ENCODE measurements at regions not wholly inside any gene's neighbourhood (a gene's known extent, or its start where the extent isn't known, plus 50 kb on each side); places are given as distances from the start of the nearest gene placed in this dataset.

- Mint-ChIP-seq H3K36me3 (ENCODE audit: low read depth, unreplicated experiment) (no peaks in the 10 kb centered on the region), H3K4me3 (ENCODE audit: unreplicated experiment) (no peak overlapping the region), H3K27ac (ENCODE audit: unreplicated experiment) (no peak overlapping the region), H3K27me3 (ENCODE audit: low read depth, unreplicated experiment) (peaks cover 4% of the 10 kb centered on the region), H3K4me1 (ENCODE audit: low read depth, unreplicated experiment) (peaks cover 2% of the 10 kb centered on the region), H3K9me3 (ENCODE audit: unreplicated experiment) (peaks cover 7% of the 10 kb centered on the region)
- FAIRE-seq: no peak
- no peak for DNase-seq (ENCODE audit: low read depth)
- no peak overlapping the region for H3K4me3 ChIP-seq (ENCODE audit: insufficient read depth, low read depth, low read length)
- H4K20me1 ChIP-seq (ENCODE audit: insufficient read depth, low read length): no peaks in the 10 kb centered on the region
- H3K9me3 ChIP-seq (ENCODE audit: insufficient read depth, low read depth, low read length): no peaks in the 10 kb centered on the region
- H2AFZ ChIP-seq (ENCODE audit: low read depth, low read length): no peak overlapping the region
- no peaks in the 10 kb centered on the region for H3K27me3 ChIP-seq (ENCODE audit: insufficient read depth, low read length)
- H3K4me1 ChIP-seq (ENCODE audit: insufficient read depth, low read length): no peaks in the 10 kb centered on the region
- H3K27ac ChIP-seq (ENCODE audit: low read depth, low read length): no peak overlapping the region
- no peaks in the 10 kb centered on the region for H3K79me2 ChIP-seq (ENCODE audit: insufficient read depth, low read length)
- no peak for TF ChIP-seq CTCF (IDR thresholded peaks at IDR 0.05; ENCODE audit: insufficient read depth, low read depth, low read length)
- TF ChIP-seq EZH2 (IDR thresholded peaks at IDR 0.05; ENCODE audit: insufficient read depth, low read length): no peak
- no peak overlapping the region for H3K9ac ChIP-seq (ENCODE audit: low read length)
- no peak overlapping the region for H3K4me2 ChIP-seq (ENCODE audit: low read length)
- H3K36me3 ChIP-seq (ENCODE audit: insufficient read depth, low read length): no peaks in the 10 kb centered on the region
These were observed 120.9 kb downstream of the DLEU7 start for GRCh38 chr13:50722440-50723125.

- H3K4me3 ChIP-seq (ENCODE audit: insufficient read depth, low read depth, low read length): no peak overlapping the region
- Mint-ChIP-seq H3K4me3 (ENCODE audit: unreplicated experiment) (no peak overlapping the region), H3K9me3 (ENCODE audit: unreplicated experiment) (peaks cover 7% of the 10 kb centered on the region), H3K36me3 (ENCODE audit: low read depth, unreplicated experiment) (no peaks in the 10 kb centered on the region), H3K4me1 (ENCODE audit: low read depth, unreplicated experiment) (peaks cover 2% of the 10 kb centered on the region), H3K27me3 (ENCODE audit: low read depth, unreplicated experiment) (peaks cover 4% of the 10 kb centered on the region), H3K27ac (ENCODE audit: unreplicated experiment) (no peak overlapping the region)
- no peak overlapping the region for H3K4me2 ChIP-seq (ENCODE audit: low read length)
- H3K9me3 ChIP-seq (ENCODE audit: insufficient read depth, low read depth, low read length): no peaks in the 10 kb centered on the region
- H2AFZ ChIP-seq (ENCODE audit: low read depth, low read length): no peak overlapping the region
- no peaks in the 10 kb centered on the region for H4K20me1 ChIP-seq (ENCODE audit: insufficient read depth, low read length)
- TF ChIP-seq CTCF (IDR thresholded peaks at IDR 0.05; ENCODE audit: insufficient read depth, low read depth, low read length) (no peak), EZH2 (IDR thresholded peaks at IDR 0.05; ENCODE audit: insufficient read depth, low read length) (no peak)
- H3K36me3 ChIP-seq (ENCODE audit: insufficient read depth, low read length): no peaks in the 10 kb centered on the region
- no peaks in the 10 kb centered on the region for H3K79me2 ChIP-seq (ENCODE audit: insufficient read depth, low read length)
- H3K9ac ChIP-seq (ENCODE audit: low read length): no peak overlapping the region
- FAIRE-seq (no peak), DNase-seq (ENCODE audit: low read depth) (no peak)
- no peaks in the 10 kb centered on the region for H3K4me1 ChIP-seq (ENCODE audit: insufficient read depth, low read length)
- H3K27ac ChIP-seq (ENCODE audit: low read depth, low read length): no peak overlapping the region
- H3K27me3 ChIP-seq (ENCODE audit: insufficient read depth, low read length): no peaks in the 10 kb centered on the region
These were observed 119.1 kb downstream of the DLEU7 start for GRCh38 chr13:50724438-50724837.

- no peak overlapping the region for H3K4me3 Mint-ChIP-seq (ENCODE audit: unreplicated experiment)
These were observed 118.6 kb downstream of the DLEU7 start for GRCh38 chr13:50724913-50725312.

More at GRCh38 chr13:50724913-50725312, 118.6 kb downstream of the DLEU7 start:
- Histone ChIP-seq H3K9ac (ENCODE audit: low read length) (no peak overlapping the region), H3K4me1 (ENCODE audit: insufficient read depth, low read length) (no peaks in the 10 kb centered on the region), H3K4me2 (ENCODE audit: low read length) (no peak overlapping the region), H3K27me3 (ENCODE audit: insufficient read depth, low read length) (no peaks in the 10 kb centered on the region), H3K79me2 (ENCODE audit: insufficient read depth, low read length) (no peaks in the 10 kb centered on the region), H2AFZ (ENCODE audit: low read depth, low read length) (no peak overlapping the region), H4K20me1 (ENCODE audit: insufficient read depth, low read length) (no peaks in the 10 kb centered on the region), H3K4me3 (ENCODE audit: insufficient read depth, low read depth, low read length) (no peak overlapping the region), H3K36me3 (ENCODE audit: insufficient read depth, low read length) (no peaks in the 10 kb centered on the region), H3K27ac (ENCODE audit: low read depth, low read length) (no peak overlapping the region), H3K9me3 (ENCODE audit: insufficient read depth, low read depth, low read length) (no peaks in the 10 kb centered on the region)
- H3K27me3 Mint-ChIP-seq (ENCODE audit: low read depth, unreplicated experiment): peaks cover 4% of the 10 kb centered on the region
- H3K27ac Mint-ChIP-seq (ENCODE audit: unreplicated experiment): no peak overlapping the region
- TF ChIP-seq EZH2 (IDR thresholded peaks at IDR 0.05; ENCODE audit: insufficient read depth, low read length): no peak
- no peak for TF ChIP-seq CTCF (IDR thresholded peaks at IDR 0.05; ENCODE audit: insufficient read depth, low read depth, low read length)
- DNase-seq (ENCODE audit: low read depth) (no peak), FAIRE-seq (no peak)
- H3K36me3 Mint-ChIP-seq (ENCODE audit: low read depth, unreplicated experiment): no peaks in the 10 kb centered on the region
- H3K9me3 Mint-ChIP-seq (ENCODE audit: unreplicated experiment): peaks cover 7% of the 10 kb centered on the region
- peaks cover 3% of the 10 kb centered on the region for H3K4me1 Mint-ChIP-seq (ENCODE audit: low read depth, unreplicated experiment)

Data from astrocyte (in vitro differentiated cells and primary cell).